Globus pallidus (tissue), 1 donor: ENCODE measurements at regions not wholly inside any gene's neighbourhood (a gene's known extent, or its start where the extent isn't known, plus 50 kb on each side); places are given as distances from the start of the nearest gene placed in this dataset.

Source experiments
- DNase-seq: peaks from one replicate; pipeline ENCODE4 v3.0.0-alpha.2; 2015; ENCODE audit warnings: low spot score

DNA sequence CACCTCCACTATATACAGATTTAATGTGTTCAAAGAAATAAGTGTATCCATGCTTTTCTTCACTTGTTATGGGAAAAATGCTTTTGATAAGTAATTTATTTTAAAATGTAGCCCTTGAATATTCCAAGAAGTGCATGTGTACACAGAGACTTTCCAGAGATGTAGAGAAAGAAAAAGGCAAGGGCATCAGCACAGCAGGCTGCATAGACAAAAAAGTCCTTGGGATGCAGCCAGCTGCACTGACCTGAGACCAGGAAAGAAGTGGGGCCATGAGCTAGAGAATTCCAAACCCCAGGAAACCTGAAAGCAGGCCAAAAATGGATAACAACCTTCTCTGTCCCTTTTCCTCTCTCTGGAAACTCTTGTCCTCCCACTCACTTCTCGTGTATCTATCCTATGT, 51.6 kb upstream of the PRDM8 start:
- DNase-seq, result no peak

DNA sequence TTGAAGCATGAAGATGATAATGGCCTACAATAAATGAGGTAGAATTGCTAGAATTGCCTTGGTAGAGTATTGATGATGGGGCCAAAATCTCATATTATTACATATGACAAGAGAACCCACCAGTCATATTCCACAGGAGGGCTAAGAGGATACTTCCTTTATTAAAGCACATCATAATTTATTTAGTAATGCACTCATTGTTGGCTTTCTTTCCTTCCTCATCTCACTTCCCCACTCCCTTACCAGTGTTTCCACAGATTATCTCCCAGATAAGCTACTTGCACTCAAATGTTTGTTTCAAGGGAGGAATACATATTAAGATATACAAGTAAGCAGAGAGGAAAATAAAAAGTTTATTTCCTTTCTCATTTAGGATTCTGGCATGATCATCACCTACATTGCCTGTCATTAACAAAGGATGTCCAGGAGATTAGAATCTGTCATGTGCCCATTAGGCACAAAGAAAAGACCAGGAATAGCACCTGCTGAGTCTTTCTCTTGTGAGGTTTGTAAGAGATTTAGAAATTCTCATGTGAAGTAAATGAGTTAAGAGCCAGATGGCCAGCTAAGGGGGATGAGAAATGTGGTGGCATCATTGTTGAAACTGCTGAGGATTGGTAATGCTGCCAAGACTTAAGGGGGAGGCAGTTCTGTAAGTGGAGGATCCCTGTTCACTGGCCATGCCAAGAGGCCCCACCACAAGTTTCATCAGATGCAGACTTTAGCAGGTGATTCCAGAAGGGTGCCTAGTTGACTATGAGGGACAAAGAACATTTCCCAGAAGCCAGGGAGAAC, 52.4 kb upstream of the PRDM8 start:
- DNase-seq, result no peak

DNA sequence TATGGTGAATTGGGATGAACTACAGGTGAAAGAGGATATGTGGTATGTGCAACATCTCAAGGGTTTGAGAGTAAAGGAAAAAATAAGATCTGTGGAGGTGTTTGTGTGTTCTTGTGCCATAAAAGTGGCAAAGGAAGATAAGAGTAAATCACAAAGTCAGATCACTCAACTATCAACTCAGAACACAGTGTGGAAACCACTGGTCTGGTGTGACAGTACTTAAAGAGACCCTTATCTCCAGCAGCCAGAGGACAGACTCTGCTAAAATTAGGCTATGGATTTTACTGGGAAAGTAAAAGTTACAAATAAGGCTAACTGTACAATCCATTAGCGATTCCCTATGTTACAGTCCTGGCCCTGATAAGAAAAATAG, 54.0 kb upstream of the PRDM8 start:
- no peak for DNase-seq

GRCh38 chr4:80142394-80143306, 54.7 kb upstream of the PRDM8 start:
- DNase-seq, result no peak

DNA sequence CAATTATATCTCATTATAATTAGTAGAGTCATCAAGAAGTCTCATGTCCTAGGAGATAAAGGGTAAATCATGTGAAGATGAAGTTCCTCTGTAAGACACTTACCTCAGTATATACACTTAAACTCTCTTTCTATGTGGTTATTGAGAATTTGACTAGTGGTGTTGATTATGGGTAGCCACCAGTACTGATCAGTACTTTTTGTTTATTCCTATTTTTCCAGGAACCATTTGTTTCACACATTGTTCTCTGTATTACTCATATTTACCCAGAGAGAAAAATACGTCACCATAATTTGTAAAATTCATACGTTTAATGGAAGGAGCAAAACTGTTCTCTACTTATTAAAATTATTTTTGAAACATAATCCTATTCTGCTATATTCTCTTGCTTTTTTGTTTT, 55.8 kb upstream of the PRDM8 start:
- no peak for DNase-seq

DNA sequence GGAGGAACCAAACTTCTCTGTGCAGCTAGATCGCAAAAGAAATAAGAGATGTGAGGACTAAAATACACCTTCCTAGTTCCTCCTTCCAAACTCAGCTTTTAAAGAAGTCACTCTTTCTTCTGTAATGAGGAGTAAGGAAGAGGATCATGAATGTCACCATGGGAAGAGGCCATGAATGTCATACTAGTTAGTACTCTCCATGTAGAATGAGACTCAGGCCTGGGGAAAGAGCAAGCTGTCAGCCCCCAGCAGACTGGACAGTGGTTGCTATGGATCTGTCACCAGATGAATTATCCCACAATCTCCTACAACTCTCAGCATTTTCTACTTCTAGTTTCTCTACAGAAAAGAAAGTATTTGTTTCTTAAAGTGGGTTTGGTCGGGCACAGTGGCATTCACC, 57.1 kb upstream of the PRDM8 start:
- DNase-seq, result no peak

- DNase-seq, result no peak
Measured at GRCh38 chr4:80139671-80140070, 57.6 kb upstream of the PRDM8 start.

- no peak for DNase-seq
Measured at GRCh38 chr4:80138551-80139538, 58.5 kb upstream of the PRDM8 start.

DNA sequence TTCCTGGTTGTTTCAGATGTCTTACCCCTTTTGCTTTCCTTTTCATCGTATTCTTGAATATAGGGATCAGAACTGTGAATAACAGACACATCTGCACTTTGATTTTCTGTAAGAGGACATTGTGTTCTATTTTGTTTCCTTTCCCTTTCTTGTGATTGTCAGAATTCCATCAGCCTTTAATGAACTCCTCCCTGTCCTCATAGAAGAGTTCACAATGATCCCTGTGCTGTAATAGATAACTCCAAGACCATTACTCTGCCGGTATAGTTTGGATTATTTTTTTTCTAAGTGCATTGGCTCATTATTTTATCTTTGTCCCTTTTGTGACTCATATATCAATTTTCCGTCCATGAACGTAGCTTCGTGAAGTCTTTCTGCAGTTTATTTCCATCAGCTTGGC, 59.7 kb upstream of the PRDM8 start:
- no peak for DNase-seq

GRCh38 chr4:80136270-80136669, 61.0 kb upstream of the PRDM8 start:
- no peak for DNase-seq

DNA sequence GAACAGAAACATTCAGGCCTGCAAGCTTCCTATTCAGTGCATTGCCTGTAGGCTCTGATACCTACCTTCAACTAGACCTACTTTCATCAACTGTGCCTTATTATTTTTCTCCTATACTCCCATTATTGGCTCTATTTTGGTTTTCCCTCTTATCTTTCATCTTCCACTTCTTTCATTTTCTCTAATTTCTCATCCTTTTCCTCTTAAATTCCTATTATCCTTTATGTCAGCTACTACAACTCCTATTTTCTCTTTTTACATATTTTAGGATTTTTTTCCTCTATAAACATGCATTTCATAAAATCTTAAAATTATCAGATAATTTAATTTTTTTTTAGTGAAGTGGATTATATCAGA, 61.6 kb upstream of the PRDM8 start:
- no peak for DNase-seq

DNA sequence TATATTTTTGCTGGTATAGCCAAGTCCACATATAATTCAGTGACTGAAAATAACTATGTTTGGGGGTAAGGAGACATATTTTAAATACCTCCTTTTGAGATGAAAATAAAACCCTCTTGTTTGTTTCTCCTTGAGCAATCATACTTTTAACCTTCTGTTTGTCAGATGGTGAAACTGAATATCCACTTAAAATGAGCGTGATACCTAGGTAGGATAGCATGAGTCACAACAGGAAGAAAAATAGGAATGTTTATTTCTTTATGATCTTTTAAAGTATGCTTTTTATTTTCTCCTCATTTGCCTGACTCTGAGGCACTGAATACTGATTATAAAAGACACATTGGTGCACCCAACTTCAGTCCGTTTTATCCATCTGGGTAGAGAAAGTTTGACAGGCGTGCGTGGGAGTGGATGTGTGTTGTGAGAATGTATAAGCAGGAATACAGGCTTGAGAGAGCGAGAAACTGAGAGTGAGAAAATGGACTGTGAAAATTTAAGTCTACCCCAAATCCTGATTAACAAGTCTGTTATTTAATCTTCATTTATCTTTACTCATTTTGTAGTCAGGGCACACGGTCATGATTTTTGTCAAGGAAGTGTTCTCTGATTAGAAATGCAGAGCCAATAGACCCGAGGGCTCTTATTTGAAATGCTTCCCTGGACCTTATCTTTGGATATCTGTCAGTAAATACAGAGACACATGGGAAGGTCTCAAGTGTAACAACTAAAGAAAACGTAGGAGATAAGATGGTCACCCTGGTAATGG, 62.1 kb upstream of the ANTXR2 start:
- no peak for DNase-seq

GRCh38 chr4:80133240-80133783, 60.3 kb upstream of the ANTXR2 start:
- no peak for DNase-seq

GRCh38 chr4:80129785-80130184, 56.8 kb upstream of the ANTXR2 start:
- DNase-seq, result no peak

GRCh38 chr4:80128941-80129340, 55.9 kb upstream of the ANTXR2 start:
- no peak for DNase-seq

GRCh38 chr4:80127870-80128419, 54.9 kb upstream of the ANTXR2 start:
- DNase-seq, result no peak

GRCh38 chr4:80126435-80126834, 53.4 kb upstream of the ANTXR2 start:
- DNase-seq, result no peak

- peak; percentile 2 for DNase-seq
Measured at GRCh38 chr4:80125252-80126177, 52.5 kb upstream of the ANTXR2 start.
